ENCODE measurements at regions not wholly inside any gene's neighbourhood (a gene's known extent, or its start where the extent isn't known, plus 50 kb on each side); places are given as distances from the start of the nearest gene placed in this dataset.

- CTCF ChIA-PET = no interaction called here
Measured at GRCh38 chr12:19692091-19692490, 252.8 kb downstream of the AEBP2 start.

GRCh38 chr12:19692566-19692965 is 253.3 kb downstream of the AEBP2 start:
- Histone ChIP-seq H3K4me3 (ENCODE audit: low read depth in 2 of 2, low read length in 2 of 2) (no peak overlapping the region), H3K36me3 (ENCODE audit: control insufficient read depth, insufficient read depth, low read length) (no peaks in the 10 kb centered on the region), H3K27me3 (ENCODE audit: control insufficient read depth, insufficient read depth, low read length) (no peaks in the 10 kb centered on the region), H3K27ac (ENCODE audit: low read length) (no peak overlapping the region), H3K4me1 (ENCODE audit: control insufficient read depth, insufficient read depth, low read length) (no peaks in the 10 kb centered on the region), H3K9me3 (ENCODE audit: control insufficient read depth, insufficient read depth, low read depth, low read length) (no peaks in the 10 kb centered on the region)
- TF ChIP-seq REST (IDR thresholded peaks at IDR 0.05; ENCODE audit: insufficient read depth in 1 of 2, low read depth in 2 of 2, low read length in 1 of 2) = no peak
- TF ChIP-seq POLR2AphosphoS5 (IDR thresholded peaks at IDR 0.05; ENCODE audit: low read depth, low read length) = no peak
- TF ChIP-seq SIN3A (IDR thresholded peaks at IDR 0.05; ENCODE audit: borderline replicate concordance, insufficient read depth, low read depth, low read length) = no peak
- TF ChIP-seq TCF7L2 (IDR thresholded peaks at IDR 0.05; ENCODE audit: low read depth, low read length) = no peak
- TF ChIP-seq CTCF (IDR thresholded peaks at IDR 0.05) = no peak
- no TSS peak for BruUV-seq (replicated peaks)
- in situ Hi-C loops (cut with HindIII; ENCODE audit: low pct_unique_long_range_greater_than_20kb, low sequenced_read_pairs) (no loop called here), intact Hi-C loops (cut with micrococcal nuclease; ENCODE audit: unreplicated experiment) (no loop called here)
- CTCF ChIA-PET = no interaction called here
- no peak for ATAC-seq
- POLR2A ChIA-PET = no interaction called here
- no peak for DNase-seq (ENCODE audit: low read depth, low spot score)

More at GRCh38 chr12:19692091-19692490, 252.8 kb downstream of the AEBP2 start:
- intact Hi-C loops (cut with micrococcal nuclease; ENCODE audit: unreplicated experiment) (no loop called here), in situ Hi-C loops (cut with HindIII; ENCODE audit: low pct_unique_long_range_greater_than_20kb, low sequenced_read_pairs) (no loop called here)
- BruUV-seq (replicated peaks) = no TSS peak
- Histone ChIP-seq H3K36me3 (ENCODE audit: control insufficient read depth, insufficient read depth, low read length) (no peaks in the 10 kb centered on the region), H3K4me1 (ENCODE audit: control insufficient read depth, insufficient read depth, low read length) (no peaks in the 10 kb centered on the region), H3K27ac (ENCODE audit: low read length) (no peak overlapping the region), H3K9me3 (ENCODE audit: control insufficient read depth, insufficient read depth, low read depth, low read length) (no peaks in the 10 kb centered on the region), H3K4me3 (ENCODE audit: low read depth in 2 of 2, low read length in 2 of 2) (no peak overlapping the region), H3K27me3 (ENCODE audit: control insufficient read depth, insufficient read depth, low read length) (no peaks in the 10 kb centered on the region)
- TF ChIP-seq TCF7L2 (IDR thresholded peaks at IDR 0.05; ENCODE audit: low read depth, low read length) (no peak), SIN3A (IDR thresholded peaks at IDR 0.05; ENCODE audit: borderline replicate concordance, insufficient read depth, low read depth, low read length) (no peak)
- ATAC-seq = no peak
- POLR2A ChIA-PET = no interaction called here
- DNase-seq (ENCODE audit: low read depth, low spot score) = no peak

- no peak for ATAC-seq
- H3K4me1 ChIP-seq (ENCODE audit: control insufficient read depth, insufficient read depth, low read length) = no peaks in the 10 kb centered on the region
- no peak overlapping the region for H3K27ac ChIP-seq (ENCODE audit: low read length)
- CTCF ChIA-PET = no interaction called here
- POLR2A ChIA-PET = no interaction called here
- BruUV-seq (replicated peaks) = no TSS peak
- H3K36me3 ChIP-seq (ENCODE audit: control insufficient read depth, insufficient read depth, low read length) = no peaks in the 10 kb centered on the region
- in situ Hi-C loops (cut with HindIII; ENCODE audit: low pct_unique_long_range_greater_than_20kb, low sequenced_read_pairs) (no loop called here), intact Hi-C loops (cut with micrococcal nuclease; ENCODE audit: unreplicated experiment) (no loop called here)
- no peak overlapping the region for H3K4me3 ChIP-seq (ENCODE audit: low read depth in 2 of 2, low read length in 2 of 2)
- H3K9me3 ChIP-seq (ENCODE audit: control insufficient read depth, insufficient read depth, low read depth, low read length) = no peaks in the 10 kb centered on the region
- no peak for DNase-seq (ENCODE audit: low read depth, low spot score)
- TF ChIP-seq POLR2AphosphoS5 (IDR thresholded peaks at IDR 0.05; ENCODE audit: low read depth, low read length) (no peak), TCF7L2 (IDR thresholded peaks at IDR 0.05; ENCODE audit: low read depth, low read length) (no peak), REST (IDR thresholded peaks at IDR 0.05; ENCODE audit: insufficient read depth in 1 of 2, low read depth in 2 of 2, low read length in 1 of 2) (no peak), SIN3A (IDR thresholded peaks at IDR 0.05; ENCODE audit: borderline replicate concordance, insufficient read depth, low read depth, low read length) (no peak), CTCF (IDR thresholded peaks at IDR 0.05) (no peak)
- H3K27me3 ChIP-seq (ENCODE audit: control insufficient read depth, insufficient read depth, low read length) = no peaks in the 10 kb centered on the region
Measured at GRCh38 chr12:19694627-19695026, 255.3 kb downstream of the AEBP2 start.
